ENCODE measurements at regions not wholly inside any gene's neighbourhood (a gene's known extent, or its start where the extent isn't known, plus 50 kb on each side); places are given as distances from the start of the nearest gene placed in this dataset.

DNA sequence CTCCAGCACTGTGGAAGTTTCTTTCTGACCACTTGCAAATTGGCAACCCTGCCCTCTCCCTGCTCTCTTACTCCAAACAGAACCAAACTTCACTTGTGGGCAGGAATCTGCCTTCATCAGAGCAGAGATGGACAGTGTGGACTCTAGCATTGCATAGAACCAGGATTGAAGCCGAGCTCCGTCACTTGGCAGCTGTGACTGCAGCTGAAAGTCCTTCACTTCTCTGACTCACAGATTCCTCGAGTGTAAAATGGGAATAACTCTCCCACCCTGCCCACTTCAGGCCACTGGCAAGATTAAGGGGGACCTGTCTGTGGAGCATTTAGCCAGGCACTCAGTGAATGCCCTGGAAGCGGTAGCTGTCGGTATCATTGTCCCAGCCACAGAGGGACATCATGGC, 75.7 kb upstream of the ZBTB40 start:
- no TSS peak for BruUV-seq (replicated peaks)
- peaks cover 7% of the 10 kb centered on the region; the same call in 1 of the 2 replicates for H3F3A ChIP-seq (ENCODE audit: insufficient read depth, low read depth)
- H3K9me3 ChIP-seq (ENCODE audit: insufficient read depth, low read depth) = no peaks in the 10 kb centered on the region
- no peak overlapping the region for H3K4me3 ChIP-seq
- no peak for DNase-seq
- no peak for TF ChIP-seq EZH2 (IDR thresholded peaks at IDR 0.05; ENCODE audit: low read depth)
- TF ChIP-seq, protein P1, sequence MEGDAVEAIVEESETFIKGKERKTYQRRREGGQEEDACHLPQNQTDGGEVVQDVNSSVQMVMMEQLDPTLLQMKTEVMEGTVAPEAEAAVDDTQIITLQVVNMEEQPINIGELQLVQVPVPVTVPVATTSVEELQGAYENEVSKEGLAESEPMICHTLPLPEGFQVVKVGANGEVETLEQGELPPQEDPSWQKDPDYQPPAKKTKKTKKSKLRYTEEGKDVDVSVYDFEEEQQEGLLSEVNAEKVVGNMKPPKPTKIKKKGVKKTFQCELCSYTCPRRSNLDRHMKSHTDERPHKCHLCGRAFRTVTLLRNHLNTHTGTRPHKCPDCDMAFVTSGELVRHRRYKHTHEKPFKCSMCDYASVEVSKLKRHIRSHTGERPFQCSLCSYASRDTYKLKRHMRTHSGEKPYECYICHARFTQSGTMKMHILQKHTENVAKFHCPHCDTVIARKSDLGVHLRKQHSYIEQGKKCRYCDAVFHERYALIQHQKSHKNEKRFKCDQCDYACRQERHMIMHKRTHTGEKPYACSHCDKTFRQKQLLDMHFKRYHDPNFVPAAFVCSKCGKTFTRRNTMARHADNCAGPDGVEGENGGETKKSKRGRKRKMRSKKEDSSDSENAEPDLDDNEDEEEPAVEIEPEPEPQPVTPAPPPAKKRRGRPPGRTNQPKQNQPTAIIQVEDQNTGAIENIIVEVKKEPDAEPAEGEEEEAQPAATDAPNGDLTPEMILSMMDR (conservative IDR thresholded peaks at IDR 0.05) = no peak
- H3K4me1 ChIP-seq (replicated peaks; ENCODE audit: insufficient read depth) = peaks cover 8% of the 10 kb centered on the region
- intact Hi-C loops (cut with micrococcal nuclease; ENCODE audit: unreplicated experiment) = no loop called here
- no peaks in the 10 kb centered on the region for H3K9me2 ChIP-seq (ENCODE audit: insufficient read depth)
- H3K4me2 ChIP-seq = no peak overlapping the region
- H3K79me2 ChIP-seq (ENCODE audit: low read depth) = no peaks in the 10 kb centered on the region
- H3K36me3 ChIP-seq (ENCODE audit: low read depth) = no peaks in the 10 kb centered on the region
- no peak overlapping the region for H2AFZ ChIP-seq
- H3K27ac ChIP-seq = no peak overlapping the region
- ChIA-PET CTCF (no interaction called here), POLR2A (ENCODE audit: unreplicated experiment) (interaction anchor here (0.7 kb wide), 1 partner anchor 9 kb away, joined by 4 read pairs; no protein-coding TSS in a partner anchor)
- H4K20me1 ChIP-seq (ENCODE audit: insufficient read depth) = no peaks in the 10 kb centered on the region
- H3K27me3 ChIP-seq (ENCODE audit: insufficient read depth, low read depth) = no peaks in the 10 kb centered on the region

DNA sequence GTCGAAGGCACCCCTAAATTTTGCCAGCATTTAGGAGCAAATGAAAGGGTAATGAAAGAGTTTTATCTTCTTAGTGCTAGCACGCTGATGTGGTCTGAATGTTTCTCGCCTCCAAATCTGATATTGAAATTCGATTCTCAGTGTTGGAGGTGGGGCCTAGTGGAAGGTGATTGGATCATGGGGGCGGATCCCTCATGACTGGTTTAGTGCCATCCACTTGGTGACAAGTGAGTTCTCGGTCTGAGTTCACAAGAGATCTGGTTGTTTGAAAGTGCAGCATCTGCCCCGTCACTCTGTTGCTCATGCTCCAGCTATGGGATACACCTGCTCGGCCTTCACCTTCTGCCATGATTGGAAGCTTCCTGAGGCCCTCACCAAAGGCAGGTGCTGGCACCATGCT, 75.1 kb upstream of the ZBTB40 start:
- Histone ChIP-seq H3K4me3 (no peak overlapping the region), H3K27me3 (ENCODE audit: insufficient read depth, low read depth) (no peaks in the 10 kb centered on the region), H3K4me1 (replicated peaks; ENCODE audit: insufficient read depth) (peaks cover 9% of the 10 kb centered on the region), H3F3A (ENCODE audit: insufficient read depth, low read depth) (peaks cover 7% of the 10 kb centered on the region; the same call in 1 of the 2 replicates), H3K9me2 (ENCODE audit: insufficient read depth) (no peaks in the 10 kb centered on the region), H3K27ac (no peak overlapping the region), H3K79me2 (ENCODE audit: low read depth) (no peaks in the 10 kb centered on the region), H2AFZ (no peak overlapping the region), H3K9me3 (ENCODE audit: insufficient read depth, low read depth) (no peaks in the 10 kb centered on the region), H4K20me1 (ENCODE audit: insufficient read depth) (no peaks in the 10 kb centered on the region), H3K36me3 (ENCODE audit: low read depth) (no peaks in the 10 kb centered on the region), H3K4me2 (no peak overlapping the region)
- no TSS peak for BruUV-seq (replicated peaks)
- TF ChIP-seq EZH2 (IDR thresholded peaks at IDR 0.05; ENCODE audit: low read depth) = no peak
- TF ChIP-seq, protein P1 (conservative IDR thresholded peaks at IDR 0.05) = no peak
- intact Hi-C loops (cut with micrococcal nuclease; ENCODE audit: unreplicated experiment) = no loop called here
- CTCF ChIA-PET = no interaction called here
- POLR2A ChIA-PET (ENCODE audit: unreplicated experiment) = no interaction called here
- no peak for DNase-seq

DNA sequence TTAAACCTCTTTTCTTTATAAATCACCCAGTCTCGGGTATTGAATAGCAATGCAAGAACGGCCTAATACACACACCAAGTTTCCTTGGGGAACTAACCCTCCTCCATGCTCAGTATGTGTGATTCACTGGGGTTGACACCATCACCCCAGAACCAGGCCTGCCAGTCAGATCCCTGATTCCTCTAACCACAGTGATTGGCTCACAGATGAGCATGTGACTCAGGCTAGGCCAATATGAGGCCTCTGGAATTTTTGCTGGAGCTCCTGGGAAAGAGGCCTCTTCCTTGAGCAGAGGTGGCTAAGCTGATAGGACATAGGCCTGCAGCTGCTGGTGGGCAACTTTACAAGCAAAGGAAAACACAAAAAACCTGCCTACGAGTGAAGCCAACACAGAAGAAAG, 74.7 kb upstream of the ZBTB40 start:
- H3K27ac ChIP-seq = no peak overlapping the region
- peaks cover 7% of the 10 kb centered on the region; the same call in 1 of the 2 replicates for H3F3A ChIP-seq (ENCODE audit: insufficient read depth, low read depth)
- H4K20me1 ChIP-seq (ENCODE audit: insufficient read depth) = no peaks in the 10 kb centered on the region
- H3K27me3 ChIP-seq (ENCODE audit: insufficient read depth, low read depth) = no peaks in the 10 kb centered on the region
- no peaks in the 10 kb centered on the region for H3K9me3 ChIP-seq (ENCODE audit: insufficient read depth, low read depth)
- H3K4me1 ChIP-seq (replicated peaks; ENCODE audit: insufficient read depth) = peaks cover 9% of the 10 kb centered on the region
- no peaks in the 10 kb centered on the region for H3K9me2 ChIP-seq (ENCODE audit: insufficient read depth)
- no peaks in the 10 kb centered on the region for H3K79me2 ChIP-seq (ENCODE audit: low read depth)
- ChIA-PET POLR2A (ENCODE audit: unreplicated experiment) (no interaction called here), CTCF (no interaction called here)
- BruUV-seq (replicated peaks) = no TSS peak
- no peak overlapping the region for H3K4me2 ChIP-seq
- H3K4me3 ChIP-seq = no peak overlapping the region
- intact Hi-C loops (cut with micrococcal nuclease; ENCODE audit: unreplicated experiment) = no loop called here
- no peak overlapping the region for H2AFZ ChIP-seq
- no peak for DNase-seq
- TF ChIP-seq, protein P1 (conservative IDR thresholded peaks at IDR 0.05) = no peak
- no peak for TF ChIP-seq EZH2 (IDR thresholded peaks at IDR 0.05; ENCODE audit: low read depth)
- H3K36me3 ChIP-seq (ENCODE audit: low read depth) = no peaks in the 10 kb centered on the region

Measured in PC-9 (cell line).